DND-41 (cell line): ENCODE measurements at regions not wholly inside any gene's neighbourhood (a gene's known extent, or its start where the extent isn't known, plus 50 kb on each side); places are given as distances from the start of the nearest gene placed in this dataset.

Experiments
- ATAC-seq: fragments of 200-7000 bp; cut with Tn5 transposase; 3 replicates; pipeline ENCODE4 v1.9.1; 2021; ENCODE audit warnings: low read depth; ENCODE audit not compliant: insufficient read depth
- DNase-seq: peaks from one replicate; pipeline ENCODE4 v3.0.0-alpha.2; 2020
- H2AFZ ChIP-seq: 2 replicates; pipeline ENCODE4 v1.6.0; 2012; ENCODE audit warnings: low read depth, low read length
- H3K27ac ChIP-seq: 2 replicates; pipeline ENCODE4 v1.5.1; 2012; ENCODE audit warnings: low read length, inconsistent platforms
- H3K27me3 ChIP-seq: fragments of 200-600 bp; sonication (generic); 2 replicates; pipeline ENCODE4 v1.6.0; 2012; ENCODE audit warnings: low read length, mild to moderate bottlenecking, inconsistent platforms; ENCODE audit not compliant: insufficient read depth, poor library complexity
- H3K36me3 ChIP-seq: 2 replicates; pipeline ENCODE4 v1.5.1; 2012; ENCODE audit warnings: low read length, inconsistent platforms; ENCODE audit not compliant: insufficient read depth
- H3K4me1 ChIP-seq: 2 replicates; pipeline ENCODE4 v1.5.1; 2012; ENCODE audit warnings: mild to moderate bottlenecking, low read length; ENCODE audit not compliant: insufficient read depth
- H3K4me2 ChIP-seq: 2 replicates; pipeline ENCODE4 v1.6.0; 2012; ENCODE audit warnings: mild to moderate bottlenecking, moderate library complexity, low read length, inconsistent platforms; ENCODE audit not compliant: insufficient read depth
- H3K4me3 ChIP-seq, 2 experiments: fragments of 200-600 bp in 1 of 2; shearing (Covaris generic) in 1 of 2; 2 replicates each; pipeline ENCODE4 v1.5.1; 2012 to 2016; ENCODE audit warnings: inconsistent platforms in 2 of 2, low read length in 2 of 2, mild to moderate bottlenecking in 2 of 2, low read depth in 1 of 2, moderate library complexity in 1 of 2
- H3K79me2 ChIP-seq: 2 replicates; pipeline ENCODE4 v1.6.0; 2012; ENCODE audit warnings: low read length, inconsistent platforms; ENCODE audit not compliant: insufficient read depth
- H3K9ac ChIP-seq: 2 replicates; pipeline ENCODE4 v1.6.0; 2012; ENCODE audit warnings: low read depth, mild to moderate bottlenecking, inconsistent platforms, low read length, moderate library complexity
- H3K9me3 ChIP-seq: 2 replicates; pipeline ENCODE4 v1.5.1; 2012; ENCODE audit warnings: low read length, moderate library complexity, mild to moderate bottlenecking, inconsistent platforms; ENCODE audit not compliant: insufficient read depth, severe bottlenecking
- H4K20me1 ChIP-seq: 2 replicates; pipeline ENCODE4 v1.6.0; 2012; ENCODE audit warnings: low read length; ENCODE audit not compliant: insufficient read depth
- EZH2 ChIP-seq: IDR thresholded peaks from 3 replicates; pipeline ENCODE4 v1.6.1; 2012; ENCODE audit warnings: borderline replicate concordance, low read depth, mild to moderate bottlenecking, moderate library complexity, low read length, inconsistent platforms; ENCODE audit not compliant: severe bottlenecking
- TF ChIP-seq, protein P1 (sequence below): IDR thresholded peaks from 2 replicates; pipeline ENCODE4 v1.5.1; 2012; ENCODE audit warnings: borderline replicate concordance, low read length, moderate library complexity, mild to moderate bottlenecking; ENCODE audit not compliant: poor library complexity, severe bottlenecking; ENCODE audit errors: extremely low read depth

DNA sequence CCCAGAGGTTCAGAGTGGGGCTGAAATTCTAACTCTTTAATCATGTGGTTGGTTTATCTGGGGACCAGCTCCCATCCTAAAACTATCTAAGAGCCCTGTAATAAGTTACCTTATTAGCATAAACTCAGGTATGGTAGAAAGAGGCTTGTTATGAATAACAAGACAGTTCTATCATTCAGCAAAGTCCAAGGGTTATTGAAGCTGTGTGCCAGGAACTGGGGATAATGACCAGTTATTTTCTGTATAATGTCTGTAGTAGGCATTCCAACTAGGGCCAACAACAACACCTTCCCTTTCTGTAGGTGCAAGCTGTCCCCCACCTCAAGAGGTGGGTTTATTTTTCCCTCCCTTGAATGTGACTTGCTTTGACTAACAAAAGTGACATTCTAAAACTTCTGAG is 170.1 kb downstream of the CD83 start:
- no peak overlapping the region for H3K27ac ChIP-seq
- no peaks in the 10 kb centered on the region for H3K9me3 ChIP-seq
- TF ChIP-seq EZH2, result no peak
- TF ChIP-seq, protein P1, sequence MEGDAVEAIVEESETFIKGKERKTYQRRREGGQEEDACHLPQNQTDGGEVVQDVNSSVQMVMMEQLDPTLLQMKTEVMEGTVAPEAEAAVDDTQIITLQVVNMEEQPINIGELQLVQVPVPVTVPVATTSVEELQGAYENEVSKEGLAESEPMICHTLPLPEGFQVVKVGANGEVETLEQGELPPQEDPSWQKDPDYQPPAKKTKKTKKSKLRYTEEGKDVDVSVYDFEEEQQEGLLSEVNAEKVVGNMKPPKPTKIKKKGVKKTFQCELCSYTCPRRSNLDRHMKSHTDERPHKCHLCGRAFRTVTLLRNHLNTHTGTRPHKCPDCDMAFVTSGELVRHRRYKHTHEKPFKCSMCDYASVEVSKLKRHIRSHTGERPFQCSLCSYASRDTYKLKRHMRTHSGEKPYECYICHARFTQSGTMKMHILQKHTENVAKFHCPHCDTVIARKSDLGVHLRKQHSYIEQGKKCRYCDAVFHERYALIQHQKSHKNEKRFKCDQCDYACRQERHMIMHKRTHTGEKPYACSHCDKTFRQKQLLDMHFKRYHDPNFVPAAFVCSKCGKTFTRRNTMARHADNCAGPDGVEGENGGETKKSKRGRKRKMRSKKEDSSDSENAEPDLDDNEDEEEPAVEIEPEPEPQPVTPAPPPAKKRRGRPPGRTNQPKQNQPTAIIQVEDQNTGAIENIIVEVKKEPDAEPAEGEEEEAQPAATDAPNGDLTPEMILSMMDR, result no peak
- H3K9ac ChIP-seq, result no peak overlapping the region
- no peak overlapping the region for H3K4me2 ChIP-seq
- DNase-seq (no peak), ATAC-seq (no peak)
- no peaks in the 10 kb centered on the region for H4K20me1 ChIP-seq
- no peak overlapping the region for H2AFZ ChIP-seq
- no peaks in the 10 kb centered on the region for H3K36me3 ChIP-seq
- no peaks in the 10 kb centered on the region for H3K79me2 ChIP-seq
- peaks cover 16% of the 10 kb centered on the region for H3K4me1 ChIP-seq
- H3K27me3 ChIP-seq, result no peaks in the 10 kb centered on the region
- H3K4me3 ChIP-seq, result no peak overlapping the region

DNA sequence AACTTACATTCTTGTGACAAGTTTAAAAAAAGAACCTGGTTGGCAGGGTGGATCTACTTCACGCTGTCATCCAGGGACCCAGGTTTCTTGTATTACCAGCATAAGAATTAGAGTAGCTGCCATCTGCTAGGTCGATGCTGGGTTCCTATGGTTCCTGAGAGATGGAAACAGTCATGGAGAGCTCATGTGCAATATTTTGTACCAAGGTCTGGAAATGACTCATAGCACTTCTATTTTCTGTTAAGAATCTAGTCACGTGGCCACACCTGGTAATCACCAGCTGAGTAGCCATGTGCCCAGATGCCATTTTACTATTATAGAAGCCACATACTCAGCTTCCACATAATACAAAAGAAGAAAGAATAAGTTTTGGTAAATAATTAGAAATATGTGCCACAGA is 171.3 kb downstream of the CD83 start:
- no peak overlapping the region for H3K4me3 ChIP-seq
- H3K9ac ChIP-seq, result no peak overlapping the region
- H3K27ac ChIP-seq, result no peak overlapping the region
- no peaks in the 10 kb centered on the region for H3K36me3 ChIP-seq
- no peak for TF ChIP-seq EZH2
- TF ChIP-seq, protein P1, result no peak
- DNase-seq (no peak), ATAC-seq (no peak)
- no peaks in the 10 kb centered on the region for H3K27me3 ChIP-seq
- H4K20me1 ChIP-seq, result no peaks in the 10 kb centered on the region
- H3K4me2 ChIP-seq, result no peak overlapping the region
- no peak overlapping the region for H2AFZ ChIP-seq
- peaks cover 16% of the 10 kb centered on the region for H3K4me1 ChIP-seq
- H3K9me3 ChIP-seq, result no peaks in the 10 kb centered on the region
- no peaks in the 10 kb centered on the region for H3K79me2 ChIP-seq

DNA sequence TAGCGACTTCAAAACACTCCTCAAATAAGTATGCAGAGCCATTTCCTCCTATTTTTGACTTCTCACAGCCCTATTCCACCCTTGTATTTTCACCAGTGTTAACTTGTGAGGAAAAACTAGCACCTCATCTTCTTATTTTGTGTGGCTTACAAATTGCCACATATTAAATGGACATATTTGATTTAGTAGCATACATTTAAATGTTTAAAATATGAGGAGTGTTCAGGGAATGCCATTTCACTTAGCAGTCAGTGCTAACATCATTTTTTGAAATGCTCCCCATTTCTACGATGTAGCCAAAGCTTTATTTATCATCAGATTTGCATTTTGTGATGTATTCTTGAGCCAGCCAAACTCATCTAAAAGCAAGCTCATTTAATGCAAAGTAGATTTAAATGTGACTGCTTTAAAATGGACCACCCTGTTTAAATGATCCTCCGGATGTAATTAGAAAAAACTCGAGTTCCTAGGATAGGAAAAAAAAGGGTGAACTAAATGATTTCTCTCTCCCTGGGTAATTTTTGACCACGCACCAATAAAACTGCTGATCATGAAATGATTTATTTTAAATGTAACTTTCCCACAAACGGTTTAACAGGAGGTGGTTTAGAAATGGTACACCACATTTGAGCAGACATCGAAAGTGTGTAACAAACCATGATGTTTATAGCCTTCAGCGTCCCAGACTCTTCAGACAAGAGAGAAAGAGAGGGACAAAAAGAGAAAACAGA is 172.6 kb downstream of the CD83 start:
- Histone ChIP-seq H3K36me3 (no peaks in the 10 kb centered on the region), H4K20me1 (no peaks in the 10 kb centered on the region), H3K27ac (peak overlapping the region; percentile 49), H3K79me2 (no peaks in the 10 kb centered on the region), H3K4me3 (no peak overlapping the region), H2AFZ (no peak overlapping the region), H3K27me3 (no peaks in the 10 kb centered on the region), H3K4me1 (peaks cover 16% of the 10 kb centered on the region), H3K9me3 (no peaks in the 10 kb centered on the region), H3K9ac (0 out of 2 replicates have a peak overlapping the region, but pooled peaks have one; percentile 7), H3K4me2 (peak overlapping the region; percentile 15; the same call in 1 of the 2 replicates)
- TF ChIP-seq EZH2, result no peak
- TF ChIP-seq, protein P1, result no peak
- peak; percentile 87 for ATAC-seq
- no peak for DNase-seq
